HCT116 (cell line): ENCODE measurements at regions not wholly inside any gene's neighbourhood (a gene's known extent, or its start where the extent isn't known, plus 50 kb on each side); places are given as distances from the start of the nearest gene placed in this dataset.

Experiments used
- ATAC-seq: fragments of 200-7000 bp; cut with Tn5 transposase; 2 replicates; pipeline ENCODE4 v1.9.1; 2020; ENCODE audit warnings: mild to moderate bottlenecking, moderate library complexity
- BruUV-seq: library from RNA; stranded (reverse); fragments of 400-500 nt; replicated peaks from 2 replicates; lab custom pipeline; 2021; lab: Mats Ljungman, UMichigan
- CTCF ChIA-PET: fragments of 300-600 bp; sonication (Branson Sonifier 250); formaldehyde crosslinking; loops from one replicate; lab custom pipeline; 2021; ENCODE audit warnings: antibody characterized with exemption; lab: Charles Lee
- POLR2A ChIA-PET: fragments of 300-600, 350-600 bp; sonication (Branson Sonifier 250); formaldehyde crosslinking; loops from one replicate; lab custom pipeline; 2021; ENCODE audit warnings: antibody characterized with exemption; lab: Charles Lee
- RAD21 ChIA-PET, 2 experiments: fragments of 300-600 bp; sonication (Branson Sonifier 250); formaldehyde crosslinking; loops; one replicate each; lab custom pipeline; 2023; ENCODE audit warnings: low total read pairs in 2 of 2; ENCODE audit not compliant: uncharacterized antibody in 2 of 2, unreplicated experiment in 2 of 2, low non-redundant PET in 1 of 2; lab: Charles Lee
- DNase-seq: peaks from one replicate; pipeline ENCODE4 v3.0.0-alpha.2; 2010; ENCODE audit warnings: low read depth, low spot score
- H2AFZ ChIP-seq: fragments of 200-600 bp; shearing (Covaris generic), sonication (generic); 2 replicates; pipeline ENCODE4 v1.6.1; 2017; ENCODE audit warnings: low read depth, mixed run types, mixed read lengths, antibody characterized with exemption, low read length; ENCODE audit not compliant: poor library complexity, severe bottlenecking
- H3K27ac ChIP-seq: 2 replicates; pipeline ENCODE4 v1.5.1; 2012; ENCODE audit warnings: low read depth, low read length
- H3K27me3 ChIP-seq: fragments of 200-600 bp; sonication (generic); 2 replicates; pipeline ENCODE4 v1.6.1; 2016; ENCODE audit warnings: mixed run types, low read length, mixed read lengths; ENCODE audit not compliant: insufficient read depth
- H3K36me3 ChIP-seq, 2 experiments: fragments of 200-500 bp in 1 of 2; fragments of 200-600 bp in 1 of 2; sonication (Bioruptor generic) in 1 of 2; sonication (generic) in 1 of 2; 2 replicates each; pipeline versions ENCODE4 v1.5.1 to v1.6.1; 2014 to 2016; ENCODE audit warnings: low read length in 2 of 2, inconsistent platforms in 1 of 2, mixed read lengths in 1 of 2, mixed run types in 1 of 2; ENCODE audit not compliant: insufficient read depth in 2 of 2, control insufficient read depth in 1 of 2
- H3K4me1 ChIP-seq, 2 experiments: fragments of 200-600 bp in 1 of 2; sonication (generic) in 1 of 2; 2 replicates each; pipeline versions ENCODE4 v1.5.1 to v1.6.1; 2012 to 2017; ENCODE audit warnings: low read length in 2 of 2, inconsistent platforms in 1 of 2, mild to moderate bottlenecking in 1 of 2, mixed read lengths in 1 of 2, mixed run types in 1 of 2, moderate library complexity in 1 of 2; ENCODE audit not compliant: insufficient read depth in 2 of 2, control insufficient read depth in 1 of 2
- H3K4me2 ChIP-seq: fragments of 200-600 bp; sonication (generic); 2 replicates; pipeline ENCODE4 v1.6.1; 2017; ENCODE audit warnings: mixed run types, low read length, mixed read lengths
- H3K4me3 ChIP-seq, 2 experiments: fragments of 200-600 bp in 1 of 2; sonication (generic) in 1 of 2; replicated peaks in 1 of 2; 2 replicates each; pipeline ENCODE4 v1.5.1; 2011 to 2016; ENCODE audit warnings: low read length in 2 of 2, control low read depth in 1 of 2, low read depth in 1 of 2, mild to moderate bottlenecking in 1 of 2, mixed read lengths in 1 of 2, mixed run types in 1 of 2
- H3K79me2 ChIP-seq: fragments of 200-600 bp; sonication (generic); 2 replicates; pipeline ENCODE4 v1.6.1; 2017; ENCODE audit warnings: mild to moderate bottlenecking, mixed run types, low read length, moderate library complexity, mixed read lengths; ENCODE audit not compliant: insufficient read depth
- H3K9ac ChIP-seq: fragments of 200-600 bp; sonication (generic); 2 replicates; pipeline ENCODE4 v1.6.1; 2016; ENCODE audit warnings: low read length, mixed read lengths
- H3K9me2 ChIP-seq: fragments of 200-600 bp; sonication (generic), shearing (Covaris generic); 2 replicates; pipeline ENCODE4 v1.6.1; 2017; ENCODE audit warnings: mixed run types, mild to moderate bottlenecking, moderate library complexity; ENCODE audit not compliant: insufficient read depth
- H3K9me3 ChIP-seq, 2 experiments: fragments of 200-500 bp in 1 of 2; fragments of 200-600 bp in 1 of 2; sonication (Bioruptor generic) in 1 of 2; sonication (generic) in 1 of 2; 2 replicates each; pipeline ENCODE4 v1.6.1; 2014 to 2017; ENCODE audit warnings: low read length in 2 of 2, mixed read lengths in 2 of 2, inconsistent platforms in 1 of 2, low read depth in 1 of 2, mild to moderate bottlenecking in 1 of 2, mixed run types in 1 of 2, moderate library complexity in 1 of 2; ENCODE audit not compliant: control insufficient read depth in 1 of 2, insufficient read depth in 1 of 2
- H4K20me1 ChIP-seq: fragments of 200-600 bp; sonication (generic), shearing (Covaris generic); 2 replicates; pipeline ENCODE4 v1.6.1; 2017; ENCODE audit warnings: mixed run types, mild to moderate bottlenecking, moderate library complexity; ENCODE audit not compliant: insufficient read depth
- EGR1 ChIP-seq: IDR thresholded peaks from 2 replicates; pipeline ENCODE4 v1.6.1; 2012; ENCODE audit warnings: low read depth
- RAD21 ChIP-seq: IDR thresholded peaks from 2 replicates; pipeline ENCODE4 v1.6.1; 2012; ENCODE audit warnings: low read depth, mild to moderate bottlenecking
- ZNF274 ChIP-seq: fragments of 200-500 bp; sonication (Bioruptor generic); IDR thresholded peaks from 2 replicates; pipeline ENCODE4 v1.6.1; 2014; ENCODE audit warnings: mild to moderate bottlenecking, low read depth, low read length, inconsistent platforms
- intact Hi-C: fragments of 100-400 bp; cut with micrococcal nuclease; formaldehyde crosslinking; loops from 2 replicates; pipeline ENCODE4 v1.10.0; 2022
- TF ChIP-seq, protein P1 (sequence below): IDR thresholded peaks from 2 replicates; pipeline ENCODE4 v1.6.1; 2012
- TF ChIP-seq, protein P2 (sequence below), 3 experiments: fragments of 200-600 bp in 1 of 3; sonication (generic) in 1 of 3; IDR thresholded peaks in 2 of 3; conservative IDR thresholded peaks in 1 of 3; 2 replicates each; pipeline ENCODE4 v1.5.1; 2012 to 2017; ENCODE audit warnings: low read depth in 2 of 3, low read length in 2 of 3, antibody characterized with exemption in 1 of 3, borderline replicate concordance in 1 of 3, control low read depth in 1 of 3, mild to moderate bottlenecking in 1 of 3, mixed read lengths in 1 of 3, mixed run types in 1 of 3, moderate library complexity in 1 of 3; ENCODE audit not compliant: insufficient read depth in 1 of 3

DNA sequence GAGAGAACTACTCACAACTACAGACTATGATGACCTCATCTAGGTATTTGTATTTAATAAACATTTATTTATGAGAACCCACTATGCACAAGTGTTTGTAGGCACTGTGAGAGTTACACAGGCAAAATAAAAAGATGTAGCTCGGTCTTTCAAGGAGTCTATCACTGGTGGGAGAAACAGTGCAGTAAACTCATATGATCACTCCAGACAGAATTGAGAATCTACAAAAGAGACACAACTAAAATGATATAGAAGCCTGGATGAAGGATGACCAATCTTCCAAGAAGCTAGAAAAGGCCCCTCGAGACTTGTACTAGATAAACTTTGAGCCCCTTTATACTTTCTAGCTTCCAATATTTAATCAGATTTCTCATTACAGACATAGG lies 70.2 kb upstream of the ZBTB20 start:
- TF ChIP-seq, protein P1, sequence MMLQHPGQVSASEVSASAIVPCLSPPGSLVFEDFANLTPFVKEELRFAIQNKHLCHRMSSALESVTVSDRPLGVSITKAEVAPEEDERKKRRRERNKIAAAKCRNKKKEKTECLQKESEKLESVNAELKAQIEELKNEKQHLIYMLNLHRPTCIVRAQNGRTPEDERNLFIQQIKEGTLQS: no peak
- TF ChIP-seq EGR1: no peak
- no peak for DNase-seq
- Histone ChIP-seq H4K20me1 (no peaks in the 10 kb centered on the region), H3K79me2 (no peaks in the 10 kb centered on the region), H3K27me3 (no peaks in the 10 kb centered on the region), H3K9me2 (no peaks in the 10 kb centered on the region), H3K4me2 (peak overlapping the region; percentile 51), H3K9ac (no peak overlapping the region), H3K27ac (no peak overlapping the region), H3K4me1 (peaks cover 0 to 11% of the 10 kb centered on the region in 2 experiments; a peak in 2 of 4 replicates), H2AFZ (peak overlapping the region; percentile 79), H3K36me3 (no peaks in the 10 kb centered on the region), H3K4me3 (no peak overlapping the region), H3K9me3 (no peaks in the 10 kb centered on the region)
- peak; percentile 23; the same call in 1 of the 2 replicates for ATAC-seq
- intact Hi-C loops: loop anchor here (1.0 to 10.0 kb wide), 6 partner anchors 220 to 852 kb away; no protein-coding TSS in a partner anchor
- no TSS peak for BruUV-seq
- POLR2A ChIA-PET: no interaction called here
- RAD21 ChIA-PET: interaction anchor here (0.8 to 1.2 kb wide), 4 partner anchors 120 to 596 kb away, joined by 3 to 5 read pairs (median 4); no protein-coding TSS in a partner anchor
- CTCF ChIA-PET: interaction anchor here (0.6 to 2.9 kb wide), 10 partner anchors 15 to 598 kb away, joined by 3 to 43 read pairs (median 6); no protein-coding TSS in a partner anchor

DNA sequence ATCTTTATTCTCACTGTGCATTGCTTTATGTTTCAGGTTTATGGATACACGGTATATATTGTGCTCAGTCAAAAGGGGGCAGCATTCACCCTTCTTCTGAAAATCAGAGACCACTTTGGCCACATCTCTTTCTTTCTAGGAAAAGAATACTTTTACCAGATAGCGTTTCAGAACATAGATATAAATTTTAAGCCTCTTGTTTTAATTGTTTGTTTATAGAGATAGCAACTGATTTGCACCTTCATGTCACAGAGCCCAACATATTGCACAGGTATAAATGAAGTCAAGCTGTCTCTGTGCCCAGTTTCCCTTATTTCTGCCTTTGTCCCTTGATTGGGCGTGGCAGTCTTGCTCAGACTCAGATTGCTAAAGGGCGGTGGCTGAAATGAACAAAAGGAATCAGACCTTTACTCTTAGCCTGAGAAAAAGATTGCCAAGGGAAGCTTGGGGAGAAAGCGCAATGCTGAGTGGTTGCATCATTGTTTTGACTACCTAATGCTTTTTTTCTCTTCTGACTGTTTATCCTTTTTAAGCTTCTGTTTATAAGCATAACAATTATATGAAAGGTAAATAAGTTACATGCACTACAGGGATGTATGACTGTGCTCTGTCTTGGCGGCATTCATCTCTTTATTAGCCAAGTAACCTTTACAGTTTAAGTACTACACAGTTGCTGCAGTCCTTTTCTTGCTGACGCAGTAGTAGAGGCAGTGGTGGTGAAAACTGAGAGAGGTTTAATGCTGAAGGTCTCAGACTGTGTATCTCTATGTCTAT lies 70.8 kb upstream of the ZBTB20 start:
- Histone ChIP-seq H3K36me3 (no peaks in the 10 kb centered on the region), H3K27ac (no peak overlapping the region), H3K4me3 (no peak overlapping the region), H3K4me1 (peaks cover 0 to 11% of the 10 kb centered on the region in 2 experiments; a peak in 2 of 4 replicates)
- ATAC-seq (peak; percentile 91), DNase-seq (peak; percentile 42)
- CTCF ChIA-PET: interaction anchor here (0.6 to 2.9 kb wide), 17 partner anchors 10 to 597 kb away, joined by 3 to 43 read pairs (median 4); no protein-coding TSS in a partner anchor
- TF ChIP-seq ZNF274 (no peak), RAD21 (peak; percentile 92)
- TF ChIP-seq, protein P2, sequence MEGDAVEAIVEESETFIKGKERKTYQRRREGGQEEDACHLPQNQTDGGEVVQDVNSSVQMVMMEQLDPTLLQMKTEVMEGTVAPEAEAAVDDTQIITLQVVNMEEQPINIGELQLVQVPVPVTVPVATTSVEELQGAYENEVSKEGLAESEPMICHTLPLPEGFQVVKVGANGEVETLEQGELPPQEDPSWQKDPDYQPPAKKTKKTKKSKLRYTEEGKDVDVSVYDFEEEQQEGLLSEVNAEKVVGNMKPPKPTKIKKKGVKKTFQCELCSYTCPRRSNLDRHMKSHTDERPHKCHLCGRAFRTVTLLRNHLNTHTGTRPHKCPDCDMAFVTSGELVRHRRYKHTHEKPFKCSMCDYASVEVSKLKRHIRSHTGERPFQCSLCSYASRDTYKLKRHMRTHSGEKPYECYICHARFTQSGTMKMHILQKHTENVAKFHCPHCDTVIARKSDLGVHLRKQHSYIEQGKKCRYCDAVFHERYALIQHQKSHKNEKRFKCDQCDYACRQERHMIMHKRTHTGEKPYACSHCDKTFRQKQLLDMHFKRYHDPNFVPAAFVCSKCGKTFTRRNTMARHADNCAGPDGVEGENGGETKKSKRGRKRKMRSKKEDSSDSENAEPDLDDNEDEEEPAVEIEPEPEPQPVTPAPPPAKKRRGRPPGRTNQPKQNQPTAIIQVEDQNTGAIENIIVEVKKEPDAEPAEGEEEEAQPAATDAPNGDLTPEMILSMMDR (IDR thresholded peaks at IDR 0.05 in 2 of 3, conservative IDR thresholded peaks at IDR 0.05 in 1 of 3; ENCODE audit: borderline replicate concordance in 1 of 3, insufficient read depth in 1 of 3, low read depth in 2 of 3, low read length in 2 of 3): peak; percentile 59 to 87 (median 85)
- TF ChIP-seq, protein P1: no peak
- TF ChIP-seq, all 23 proteins: peak for 2
- intact Hi-C loops: loop anchor here (1.0 to 10.0 kb wide), 6 partner anchors 219 to 853 kb away; no protein-coding TSS in a partner anchor
- Histone ChIP-seq H3K9ac (no peak overlapping the region), H3K4me2 (peak overlapping the region; percentile 51), H3K27me3 (no peaks in the 10 kb centered on the region), H3K9me3 (no peaks in the 10 kb centered on the region), H3K9me2 (no peaks in the 10 kb centered on the region), H2AFZ (peak overlapping the region; percentile 79), H3K79me2 (no peaks in the 10 kb centered on the region), H4K20me1 (no peaks in the 10 kb centered on the region)
- ChIA-PET RAD21 (interaction anchor here (0.8 to 1.2 kb wide), 5 partner anchors 120 to 597 kb away, joined by 3 to 5 read pairs (median 4); no protein-coding TSS in a partner anchor), POLR2A (no interaction called here)
- no TSS peak for BruUV-seq
